Astrocyte of the cerebellum (primary cell): ENCODE measurements at regions not wholly inside any gene's neighbourhood (a gene's known extent, or its start where the extent isn't known, plus 50 kb on each side); places are given as distances from the start of the nearest gene placed in this dataset.

ENCODE experiments used
- DNase-seq: peaks from one replicate; pipeline ENCODE4 v3.0.0-alpha.2; 2011; ENCODE audit warnings: low read depth
- H3K4me3 ChIP-seq: 2 replicates; pipeline ENCODE4 v1.5.1; 2011; ENCODE audit warnings: mild to moderate bottlenecking, low read depth, low read length, moderate library complexity
- in situ Hi-C: cut with HindIII; loops from 2 replicates; pipeline ENCODE4 v1.10.0; 2017; ENCODE audit warnings: low sequenced_read_pairs
- TF ChIP-seq, protein P1 (sequence below): IDR thresholded peaks from 2 replicates; pipeline ENCODE4 v1.5.1; 2012; ENCODE audit warnings: low read length, low read depth, moderate library complexity, mild to moderate bottlenecking; ENCODE audit errors: missing control alignments

GRCh38 chr2:188776634-188777033 lies 197.5 kb upstream of the COL3A1 start:
- H3K4me3 ChIP-seq: no peak overlapping the region
- TF ChIP-seq, protein P1, sequence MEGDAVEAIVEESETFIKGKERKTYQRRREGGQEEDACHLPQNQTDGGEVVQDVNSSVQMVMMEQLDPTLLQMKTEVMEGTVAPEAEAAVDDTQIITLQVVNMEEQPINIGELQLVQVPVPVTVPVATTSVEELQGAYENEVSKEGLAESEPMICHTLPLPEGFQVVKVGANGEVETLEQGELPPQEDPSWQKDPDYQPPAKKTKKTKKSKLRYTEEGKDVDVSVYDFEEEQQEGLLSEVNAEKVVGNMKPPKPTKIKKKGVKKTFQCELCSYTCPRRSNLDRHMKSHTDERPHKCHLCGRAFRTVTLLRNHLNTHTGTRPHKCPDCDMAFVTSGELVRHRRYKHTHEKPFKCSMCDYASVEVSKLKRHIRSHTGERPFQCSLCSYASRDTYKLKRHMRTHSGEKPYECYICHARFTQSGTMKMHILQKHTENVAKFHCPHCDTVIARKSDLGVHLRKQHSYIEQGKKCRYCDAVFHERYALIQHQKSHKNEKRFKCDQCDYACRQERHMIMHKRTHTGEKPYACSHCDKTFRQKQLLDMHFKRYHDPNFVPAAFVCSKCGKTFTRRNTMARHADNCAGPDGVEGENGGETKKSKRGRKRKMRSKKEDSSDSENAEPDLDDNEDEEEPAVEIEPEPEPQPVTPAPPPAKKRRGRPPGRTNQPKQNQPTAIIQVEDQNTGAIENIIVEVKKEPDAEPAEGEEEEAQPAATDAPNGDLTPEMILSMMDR: no peak
- in situ Hi-C loops: no loop called here
- peak; percentile 45 for DNase-seq

DNA sequence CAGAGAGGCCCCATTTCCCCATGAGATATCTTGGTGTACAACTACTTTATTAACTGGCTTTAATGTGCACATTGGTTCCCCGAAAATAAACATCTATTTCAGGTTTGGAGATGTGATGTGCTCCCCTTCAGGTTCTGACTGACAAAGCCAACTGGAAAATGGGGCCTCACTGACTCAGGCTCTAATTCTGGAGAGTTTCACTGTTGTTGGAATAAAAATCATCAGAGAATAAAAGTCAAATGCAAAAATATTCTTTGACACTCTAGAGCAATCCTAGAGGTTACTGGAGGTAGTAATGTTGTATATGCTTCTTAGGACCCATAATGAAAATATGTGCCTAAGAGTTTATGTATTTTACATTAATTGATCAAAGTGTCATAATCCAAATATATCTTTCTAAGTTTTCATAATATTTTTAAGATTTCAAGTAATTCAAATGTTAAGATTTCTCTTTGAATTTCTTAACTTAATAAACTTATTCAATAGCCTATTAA lies 189.9 kb upstream of the COL3A1 start:
- TF ChIP-seq, protein P1: no peak
- in situ Hi-C loops: no loop called here
- DNase-seq: no peak
- no peak overlapping the region for H3K4me3 ChIP-seq

DNA sequence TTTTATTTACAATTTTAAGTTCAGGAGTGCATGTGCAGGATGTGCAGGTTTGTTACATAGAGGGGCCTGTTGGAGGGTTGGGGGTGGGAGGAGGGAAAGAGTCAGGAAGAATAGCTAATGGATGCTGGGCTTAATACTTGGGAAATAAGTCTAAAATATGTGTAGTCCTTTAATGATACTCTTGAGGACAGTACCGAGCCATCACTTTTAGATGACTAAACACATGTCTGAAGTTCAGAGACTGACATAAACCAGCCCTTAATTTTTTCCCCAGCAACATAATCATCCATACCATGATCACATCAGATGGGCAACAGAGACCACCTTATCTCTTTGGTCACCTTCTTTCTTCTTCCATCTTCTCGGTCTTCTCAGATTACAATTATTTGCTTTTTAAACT lies 189.1 kb upstream of the COL3A1 start:
- in situ Hi-C loops: no loop called here

GRCh38 chr2:188785490-188785889 lies 188.7 kb upstream of the COL3A1 start:
- no peak for DNase-seq
- in situ Hi-C loops: no loop called here
- no peak overlapping the region for H3K4me3 ChIP-seq
- TF ChIP-seq, protein P1: no peak

More for the DNA sequence above, 189.1 kb upstream of the COL3A1 start:
- no peak overlapping the region for H3K4me3 ChIP-seq
- TF ChIP-seq, protein P1: no peak
- no peak for DNase-seq

DNA sequence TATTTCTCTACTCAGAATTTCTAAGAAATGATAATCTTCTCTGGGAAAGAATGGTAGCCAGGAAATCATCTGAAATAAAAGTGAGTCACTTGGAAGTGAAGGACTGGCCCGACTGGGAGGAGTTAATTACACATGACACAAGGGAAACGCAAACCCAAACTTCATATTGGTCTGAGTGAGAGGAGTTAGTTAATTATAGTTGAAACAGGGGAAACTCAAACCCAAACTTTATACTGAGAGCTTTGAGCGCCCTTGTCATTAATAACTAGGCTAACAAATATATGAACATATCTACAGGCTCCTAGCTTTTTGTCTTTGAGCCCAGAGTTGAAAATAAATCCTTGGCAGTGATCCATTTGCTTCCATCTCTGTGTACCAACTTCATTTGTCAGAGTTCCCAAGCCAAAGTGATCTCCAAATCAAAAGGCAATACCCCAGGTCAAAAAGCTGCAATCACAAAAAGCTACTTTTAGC lies 187.8 kb upstream of the COL3A1 start:
- H3K4me3 ChIP-seq: no peak overlapping the region
- DNase-seq: no peak
- TF ChIP-seq, protein P1: no peak
- in situ Hi-C loops: no loop called here

GRCh38 chr2:188787021-188787657 lies 187.0 kb upstream of the COL3A1 start:
- H3K4me3 ChIP-seq: no peak overlapping the region
- TF ChIP-seq, protein P1: no peak
- DNase-seq: no peak
- in situ Hi-C loops: no loop called here
